Fibroblast of the aortic adventitia (primary cell): ENCODE measurements at regions not wholly inside any gene's neighbourhood (a gene's known extent, or its start where the extent isn't known, plus 50 kb on each side); places are given as distances from the start of the nearest gene placed in this dataset.

ENCODE experiments used
- DNase-seq: peaks from one replicate; pipeline ENCODE4 v3.0.0-alpha.2; 2010; ENCODE audit warnings: low read depth
- H3K4me3 ChIP-seq: 2 replicates; pipeline ENCODE4 v1.5.1; 2011; ENCODE audit warnings: low read depth, mild to moderate bottlenecking, control low read depth, low read length, moderate library complexity
- TF ChIP-seq, protein P1 (sequence below): IDR thresholded peaks from 2 replicates; pipeline ENCODE4 v1.5.1; 2011; ENCODE audit warnings: mild to moderate bottlenecking, low read length, control low read depth, inconsistent platforms; ENCODE audit not compliant: insufficient read depth

DNA sequence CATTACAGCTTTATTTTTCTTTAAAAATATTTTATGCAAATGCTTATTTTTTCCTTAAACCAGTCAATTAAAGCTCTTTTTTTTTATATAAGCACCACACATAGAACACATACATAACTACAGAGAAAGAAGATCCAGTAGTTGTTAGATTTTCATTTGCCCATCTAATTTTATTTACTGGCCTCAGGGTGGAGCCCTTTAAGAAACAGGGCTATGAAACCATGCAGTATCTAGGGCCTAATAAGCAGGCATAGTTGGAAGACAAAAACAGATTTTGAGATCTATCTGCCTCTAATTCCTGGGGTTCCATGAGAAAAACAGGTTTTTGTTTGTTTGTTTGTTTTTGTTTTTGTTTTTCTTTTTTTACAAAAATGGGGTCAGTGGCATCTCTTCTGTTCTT lies 120.6 kb downstream of the BCHE start:
- no peak for DNase-seq
- no peak overlapping the region for H3K4me3 ChIP-seq

DNA sequence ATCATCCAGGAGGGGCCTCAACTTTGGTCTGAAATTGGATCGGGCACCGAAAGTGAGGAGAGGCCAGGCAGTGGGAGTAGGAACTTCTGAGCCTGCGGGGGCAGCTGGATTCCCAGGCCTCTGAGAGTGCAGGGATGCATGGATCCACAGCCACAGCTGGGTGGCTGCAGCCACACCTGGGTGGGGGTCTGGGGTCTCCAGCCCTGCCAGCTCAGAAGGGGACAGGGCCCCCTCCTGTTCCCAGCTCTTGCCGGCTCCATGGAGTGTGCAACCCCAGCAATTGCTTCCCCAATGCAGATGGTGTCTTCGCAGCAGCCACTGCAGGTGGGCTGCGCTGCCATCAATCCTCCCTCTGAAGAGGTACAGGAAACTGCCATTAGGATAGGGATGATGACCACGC lies 123.7 kb downstream of the BCHE start:
- DNase-seq: no peak
- TF ChIP-seq, protein P1, sequence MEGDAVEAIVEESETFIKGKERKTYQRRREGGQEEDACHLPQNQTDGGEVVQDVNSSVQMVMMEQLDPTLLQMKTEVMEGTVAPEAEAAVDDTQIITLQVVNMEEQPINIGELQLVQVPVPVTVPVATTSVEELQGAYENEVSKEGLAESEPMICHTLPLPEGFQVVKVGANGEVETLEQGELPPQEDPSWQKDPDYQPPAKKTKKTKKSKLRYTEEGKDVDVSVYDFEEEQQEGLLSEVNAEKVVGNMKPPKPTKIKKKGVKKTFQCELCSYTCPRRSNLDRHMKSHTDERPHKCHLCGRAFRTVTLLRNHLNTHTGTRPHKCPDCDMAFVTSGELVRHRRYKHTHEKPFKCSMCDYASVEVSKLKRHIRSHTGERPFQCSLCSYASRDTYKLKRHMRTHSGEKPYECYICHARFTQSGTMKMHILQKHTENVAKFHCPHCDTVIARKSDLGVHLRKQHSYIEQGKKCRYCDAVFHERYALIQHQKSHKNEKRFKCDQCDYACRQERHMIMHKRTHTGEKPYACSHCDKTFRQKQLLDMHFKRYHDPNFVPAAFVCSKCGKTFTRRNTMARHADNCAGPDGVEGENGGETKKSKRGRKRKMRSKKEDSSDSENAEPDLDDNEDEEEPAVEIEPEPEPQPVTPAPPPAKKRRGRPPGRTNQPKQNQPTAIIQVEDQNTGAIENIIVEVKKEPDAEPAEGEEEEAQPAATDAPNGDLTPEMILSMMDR: no peak
- H3K4me3 ChIP-seq: no peak overlapping the region

More for the DNA sequence above, 120.6 kb downstream of the BCHE start:
- TF ChIP-seq, protein P1: no peak

DNA sequence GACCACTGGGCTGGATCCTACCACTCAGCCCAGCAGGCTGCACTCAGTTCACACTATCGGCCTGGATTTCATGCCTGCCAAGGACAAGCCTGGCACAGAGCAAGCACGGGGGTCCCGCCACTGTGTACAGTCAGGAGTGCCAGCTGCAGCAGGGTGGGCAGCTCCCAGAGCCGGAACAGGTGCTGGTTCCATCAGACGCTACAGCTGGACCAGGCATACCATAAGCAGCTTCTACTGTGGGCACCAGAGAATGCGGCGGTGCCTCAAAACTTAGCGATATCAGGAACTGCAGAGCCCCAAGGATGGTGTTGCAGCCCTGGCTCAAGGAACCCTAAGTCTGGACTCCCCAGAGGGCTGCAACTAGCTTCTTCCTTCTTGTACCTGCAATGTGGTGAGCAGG lies 124.8 kb downstream of the BCHE start:
- no peak for DNase-seq
- H3K4me3 ChIP-seq: no peak overlapping the region
- TF ChIP-seq, protein P1: no peak

DNA sequence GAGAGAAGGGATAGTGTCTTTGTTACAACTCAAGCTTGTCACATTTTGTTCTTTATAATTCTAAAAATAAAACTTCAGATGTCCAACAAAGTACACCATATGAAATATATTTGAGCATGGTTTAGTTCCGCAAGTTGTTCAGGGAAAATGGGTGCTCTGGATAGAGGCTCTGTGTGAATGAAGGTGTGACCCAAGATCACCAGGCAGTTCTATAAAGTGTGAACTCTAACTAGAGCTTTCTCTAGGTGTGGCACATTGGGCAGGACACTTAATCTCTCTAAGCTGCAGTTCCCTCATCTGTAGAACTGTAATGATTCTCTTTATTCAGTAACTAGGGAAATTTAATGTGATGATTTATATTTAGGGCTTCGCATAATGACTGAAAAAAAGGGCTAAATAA lies 139.3 kb downstream of the BCHE start:
- no peak overlapping the region for H3K4me3 ChIP-seq
- TF ChIP-seq, protein P1: no peak
- no peak for DNase-seq

DNA sequence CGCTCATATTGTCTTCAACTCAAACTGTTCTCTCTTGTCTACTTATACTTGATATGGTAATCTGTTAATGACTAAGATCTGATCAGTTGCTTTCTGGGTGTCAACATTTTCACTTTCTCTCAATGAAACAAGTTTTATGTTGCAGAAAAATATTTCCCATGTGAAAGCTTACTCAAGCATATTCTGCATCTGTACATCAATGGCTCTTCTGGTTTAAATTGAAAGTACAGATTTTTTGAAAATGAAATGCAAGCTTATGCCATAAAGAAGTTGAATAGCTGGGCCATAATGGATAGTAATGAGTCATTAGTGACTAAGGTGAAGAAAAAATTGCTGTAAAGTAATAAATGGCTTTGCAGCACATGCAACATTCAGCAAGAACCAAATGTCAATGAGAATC lies 140.7 kb downstream of the BCHE start:
- H3K4me3 ChIP-seq: no peak overlapping the region
- TF ChIP-seq, protein P1: no peak
- no peak for DNase-seq

DNA sequence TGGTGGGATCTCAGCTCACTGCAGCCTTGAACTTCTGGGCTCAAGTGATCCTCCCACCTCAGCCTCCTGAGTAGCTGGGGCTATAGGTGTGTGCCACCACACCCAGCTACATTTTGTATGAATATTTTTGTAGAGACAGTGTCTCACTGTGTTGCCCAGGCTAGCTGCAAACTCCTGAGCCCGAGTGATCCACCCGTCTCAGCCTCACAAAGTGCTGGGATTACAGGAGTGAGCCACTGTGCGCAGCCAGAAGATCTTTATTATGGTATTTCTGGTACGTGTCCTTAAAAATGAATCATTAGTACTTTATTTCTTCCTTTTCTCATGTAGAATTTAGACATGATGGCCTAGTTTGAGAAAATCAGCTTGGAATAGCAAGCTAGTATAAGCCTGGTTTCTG lies 153.3 kb downstream of the BCHE start:
- DNase-seq: no peak
- TF ChIP-seq, protein P1: no peak
- H3K4me3 ChIP-seq: no peak overlapping the region

DNA sequence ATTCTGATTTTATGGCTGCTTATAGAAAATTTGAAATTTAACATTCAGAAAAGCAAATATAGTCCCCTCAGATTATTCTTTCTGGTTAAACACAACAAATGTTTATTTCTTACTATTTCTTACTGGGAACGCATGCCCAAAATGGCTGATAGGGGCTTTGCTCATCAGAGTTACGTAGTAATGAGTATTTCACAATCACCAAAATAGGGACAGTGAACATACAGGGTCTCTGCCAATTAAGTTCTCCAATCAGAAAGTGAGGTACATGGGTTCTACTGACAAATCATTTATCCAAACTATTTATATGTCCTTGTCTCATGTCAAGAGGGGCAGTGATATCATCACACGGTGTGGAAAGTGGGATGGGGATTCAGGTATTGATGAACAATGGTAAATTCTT lies 154.5 kb downstream of the BCHE start:
- TF ChIP-seq, protein P1: no peak
- DNase-seq: no peak
- H3K4me3 ChIP-seq: no peak overlapping the region
